KMS-11 (cell line): ENCODE measurements at regions not wholly inside any gene's neighbourhood (a gene's known extent, or its start where the extent isn't known, plus 50 kb on each side); places are given as distances from the start of the nearest gene placed in this dataset.

Source experiments
- H2AFZ ChIP-seq: fragments of 200-600 bp; sonication (generic); 2 replicates; pipeline ENCODE4 v1.6.1; 2016; ENCODE audit warnings: antibody characterized with exemption, mixed run types, low read depth
- H3K27ac ChIP-seq: fragments of 200-600 bp; sonication (generic); 2 replicates; pipeline ENCODE4 v1.6.1; 2016; ENCODE audit warnings: mild to moderate bottlenecking, mixed run types
- H3K27me3 ChIP-seq: fragments of 200-600 bp; sonication (generic); 2 replicates; pipeline ENCODE4 v1.6.1; 2017; ENCODE audit warnings: mild to moderate bottlenecking, low read depth, mixed run types, moderate library complexity; ENCODE audit not compliant: insufficient read depth
- H3K36me3 ChIP-seq: fragments of 200-600 bp; sonication (generic); 2 replicates; pipeline ENCODE4 v1.6.1; 2017; ENCODE audit warnings: mild to moderate bottlenecking, mixed run types; ENCODE audit not compliant: insufficient read depth
- H3K4me1 ChIP-seq: fragments of 200-600 bp; sonication (generic); 2 replicates; pipeline ENCODE4 v1.6.1; 2016; ENCODE audit warnings: mild to moderate bottlenecking, low read depth, mixed run types; ENCODE audit not compliant: poor library complexity, severe bottlenecking
- H3K4me2 ChIP-seq: fragments of 200-600 bp; sonication (generic); 2 replicates; pipeline ENCODE4 v1.7.0; 2016; ENCODE audit warnings: mild to moderate bottlenecking, mixed run types
- H3K4me3 ChIP-seq: fragments of 200-600 bp; sonication (generic); IDR thresholded peaks from 2 replicates; pipeline ENCODE4 v1.6.1; 2017; ENCODE audit warnings: low read depth, low read length, mixed read lengths; ENCODE audit not compliant: insufficient read depth
- H3K79me2 ChIP-seq: fragments of 200-600 bp; sonication (generic); 2 replicates; pipeline ENCODE4 v1.6.1; 2016; ENCODE audit warnings: low read depth, mixed run types; ENCODE audit not compliant: insufficient read depth
- H3K9ac ChIP-seq: fragments of 200-600 bp; sonication (generic); 2 replicates; pipeline ENCODE4 v1.6.1; 2016; ENCODE audit warnings: mild to moderate bottlenecking, mixed run types
- H4K20me1 ChIP-seq: fragments of 200-600 bp; sonication (generic); 2 replicates; pipeline ENCODE4 v1.6.1; 2016; ENCODE audit warnings: mild to moderate bottlenecking, mixed run types; ENCODE audit not compliant: insufficient read depth
- TF ChIP-seq, protein P1 (sequence below): fragments of 200-600 bp; sonication (generic); conservative IDR thresholded peaks from 2 replicates; pipeline ENCODE4 v1.6.1; 2017; ENCODE audit warnings: low read depth, mild to moderate bottlenecking, antibody characterized with exemption, low read length, moderate library complexity, mixed read lengths

DNA sequence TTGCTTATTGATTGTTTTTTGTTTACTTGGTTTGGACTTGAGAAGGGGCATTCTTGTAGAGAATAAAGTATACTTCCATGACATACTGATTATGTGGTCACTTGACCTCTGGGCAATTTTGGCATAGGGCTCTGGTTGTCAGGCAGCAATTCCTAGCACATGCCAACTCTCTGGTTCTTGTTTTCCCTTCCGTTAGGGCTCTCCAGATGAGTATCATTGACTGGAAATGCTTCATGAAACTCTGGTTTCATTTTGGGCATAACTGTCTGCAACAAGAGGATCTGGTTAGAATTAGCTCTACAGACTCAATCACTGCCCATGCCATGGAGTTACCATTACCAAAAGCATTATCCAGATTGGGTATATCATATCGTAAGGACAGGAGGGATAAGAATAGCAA is 1057.9 kb downstream of the FAT4 start:
- Histone ChIP-seq H3K9ac (no peak overlapping the region), H3K27ac (no peak overlapping the region), H3K4me2 (no peak overlapping the region), H3K36me3 (no peaks in the 10 kb centered on the region), H3K27me3 (no peaks in the 10 kb centered on the region), H3K4me3 (no peak overlapping the region), H3K4me1 (no peaks in the 10 kb centered on the region), H2AFZ (no peak overlapping the region), H4K20me1 (no peaks in the 10 kb centered on the region), H3K79me2 (no peaks in the 10 kb centered on the region)
- TF ChIP-seq, protein P1, sequence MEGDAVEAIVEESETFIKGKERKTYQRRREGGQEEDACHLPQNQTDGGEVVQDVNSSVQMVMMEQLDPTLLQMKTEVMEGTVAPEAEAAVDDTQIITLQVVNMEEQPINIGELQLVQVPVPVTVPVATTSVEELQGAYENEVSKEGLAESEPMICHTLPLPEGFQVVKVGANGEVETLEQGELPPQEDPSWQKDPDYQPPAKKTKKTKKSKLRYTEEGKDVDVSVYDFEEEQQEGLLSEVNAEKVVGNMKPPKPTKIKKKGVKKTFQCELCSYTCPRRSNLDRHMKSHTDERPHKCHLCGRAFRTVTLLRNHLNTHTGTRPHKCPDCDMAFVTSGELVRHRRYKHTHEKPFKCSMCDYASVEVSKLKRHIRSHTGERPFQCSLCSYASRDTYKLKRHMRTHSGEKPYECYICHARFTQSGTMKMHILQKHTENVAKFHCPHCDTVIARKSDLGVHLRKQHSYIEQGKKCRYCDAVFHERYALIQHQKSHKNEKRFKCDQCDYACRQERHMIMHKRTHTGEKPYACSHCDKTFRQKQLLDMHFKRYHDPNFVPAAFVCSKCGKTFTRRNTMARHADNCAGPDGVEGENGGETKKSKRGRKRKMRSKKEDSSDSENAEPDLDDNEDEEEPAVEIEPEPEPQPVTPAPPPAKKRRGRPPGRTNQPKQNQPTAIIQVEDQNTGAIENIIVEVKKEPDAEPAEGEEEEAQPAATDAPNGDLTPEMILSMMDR, result no peak

DNA sequence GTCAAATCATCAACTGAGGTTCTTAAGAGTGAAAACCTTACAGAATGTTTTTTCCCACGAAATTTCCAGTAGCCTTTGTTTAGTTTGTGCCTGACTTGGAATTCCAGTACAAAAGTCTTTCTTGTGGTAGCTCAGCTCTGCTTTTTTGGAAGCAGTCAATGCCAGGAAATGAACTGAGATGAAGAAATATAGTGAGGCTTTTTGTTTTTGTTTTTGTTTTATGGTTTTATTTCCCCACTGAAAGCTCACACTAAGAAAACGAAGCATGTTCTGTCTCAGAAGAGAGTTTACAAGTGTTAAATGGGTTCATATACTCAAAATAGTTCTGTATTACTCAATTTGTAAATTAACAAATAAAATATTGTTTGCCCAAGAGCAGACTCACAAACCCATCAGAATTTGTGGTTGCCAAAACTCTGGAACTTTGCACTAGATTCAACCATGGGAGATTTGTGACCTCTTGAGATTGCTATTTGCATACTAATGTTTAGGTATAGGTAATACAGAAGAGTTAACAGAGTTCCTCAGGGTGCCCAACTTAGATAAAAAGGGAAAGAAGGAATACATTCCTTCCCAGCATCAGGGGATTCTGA is 1060.8 kb downstream of the FAT4 start:
- no peaks in the 10 kb centered on the region for H3K4me1 ChIP-seq
- TF ChIP-seq, protein P1, result no peak

DNA sequence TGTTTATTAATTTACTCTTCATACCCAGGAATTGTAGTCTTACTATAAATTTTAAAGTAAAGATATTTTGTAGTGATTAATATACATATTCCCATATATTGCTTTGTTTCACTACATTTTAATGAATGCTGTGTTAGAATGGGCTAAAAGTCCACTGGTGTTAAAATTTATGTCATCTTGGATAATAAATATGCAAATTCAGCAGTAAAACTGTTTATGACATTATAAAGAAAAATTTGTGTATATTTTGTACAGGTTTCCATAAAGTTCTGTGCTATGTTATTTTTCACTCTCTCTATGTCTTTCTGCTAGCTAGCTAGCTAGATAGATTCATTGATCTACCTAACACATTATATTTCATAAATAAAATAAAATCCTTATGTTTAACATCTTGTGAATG is 1071.2 kb downstream of the FAT4 start:
- H4K20me1 ChIP-seq, result no peaks in the 10 kb centered on the region
- H3K4me2 ChIP-seq, result no peak overlapping the region
- H3K79me2 ChIP-seq, result no peaks in the 10 kb centered on the region
- TF ChIP-seq, protein P1, result no peak
- H3K4me3 ChIP-seq, result no peak overlapping the region
- no peak overlapping the region for H3K27ac ChIP-seq
- H3K4me1 ChIP-seq, result no peaks in the 10 kb centered on the region
- no peaks in the 10 kb centered on the region for H3K36me3 ChIP-seq
- H3K27me3 ChIP-seq, result no peaks in the 10 kb centered on the region
- H2AFZ ChIP-seq, result no peak overlapping the region
- no peak overlapping the region for H3K9ac ChIP-seq

More for the DNA sequence above, 1060.8 kb downstream of the FAT4 start:
- Histone ChIP-seq H3K27ac (no peak overlapping the region), H3K27me3 (no peaks in the 10 kb centered on the region), H3K9ac (no peak overlapping the region), H4K20me1 (no peaks in the 10 kb centered on the region), H3K36me3 (no peaks in the 10 kb centered on the region), H3K4me2 (no peak overlapping the region), H3K79me2 (no peaks in the 10 kb centered on the region), H2AFZ (no peak overlapping the region), H3K4me3 (no peak overlapping the region)

DNA sequence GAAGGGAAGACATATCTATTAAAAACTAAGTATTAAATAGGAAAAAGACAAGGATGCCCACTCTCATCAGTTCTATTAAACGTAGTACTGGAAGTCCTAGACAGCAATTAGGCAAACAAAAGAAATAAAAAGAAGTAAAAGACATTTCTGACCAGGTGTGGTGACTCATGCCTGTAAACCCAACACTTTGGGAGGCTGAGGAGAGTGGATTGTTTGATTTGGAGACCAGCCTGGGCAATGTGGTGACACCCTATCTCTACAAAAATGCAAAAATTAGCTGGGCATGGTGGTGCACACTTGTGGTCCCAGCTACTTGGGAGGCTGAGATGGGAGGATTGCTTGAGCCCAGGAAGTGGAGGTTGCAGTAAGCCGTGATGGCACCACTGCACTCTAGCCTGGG is 1071.8 kb downstream of the FAT4 start:
- Histone ChIP-seq H4K20me1 (no peaks in the 10 kb centered on the region), H3K27ac (no peak overlapping the region), H3K4me1 (no peaks in the 10 kb centered on the region), H3K36me3 (no peaks in the 10 kb centered on the region), H2AFZ (no peak overlapping the region), H3K4me2 (no peak overlapping the region), H3K27me3 (no peaks in the 10 kb centered on the region), H3K4me3 (no peak overlapping the region), H3K79me2 (no peaks in the 10 kb centered on the region), H3K9ac (no peak overlapping the region)
- TF ChIP-seq, protein P1, result no peak
